Heart left ventricle (tissue), 16 donors: ENCODE measurements at regions not wholly inside any gene's neighbourhood (a gene's known extent, or its start where the extent isn't known, plus 50 kb on each side); places are given as distances from the start of the nearest gene placed in this dataset.

Experiments
- ATAC-seq, 4 donors: fragments of 200-7000 bp; cut with Tn5 transposase; one replicate each; pipeline ENCODE4 v1.9.1; 2020 to 2022; ENCODE audit warnings: moderate library complexity in 4 of 4, mild to moderate bottlenecking in 3 of 4, moderate number of reproducible peaks in 1 of 4
- DNase-seq, 5 donors: peaks; one replicate each; pipeline ENCODE4 v3.0.0-alpha.2; 2020
- H3K27ac ChIP-seq, 12 donors: fragments of 200-600 bp; sonication (generic) in 4 of 12; one replicate each; pipeline versions ENCODE4 v1.5.0 to v1.8.0; 2016 to 2022; ENCODE audit warnings: mild to moderate bottlenecking in 2 of 12
- H3K27me3 ChIP-seq, 9 donors: fragments of 200-600 bp; sonication (generic) in 2 of 9; one replicate each; pipeline versions ENCODE4 v1.5.1 to v1.8.0; 2016 to 2022; ENCODE audit warnings: mild to moderate bottlenecking in 3 of 9
- H3K36me3 ChIP-seq, 9 donors: fragments of 200-600 bp; sonication (generic) in 2 of 9; one replicate each; pipeline versions ENCODE4 v1.5.0 to v1.8.0; 2018 to 2022; ENCODE audit warnings: mild to moderate bottlenecking in 2 of 9
- H3K4me1 ChIP-seq, 12 donors: fragments of 200-600 bp; sonication (generic) in 4 of 12; one replicate each; pipeline versions ENCODE4 v1.5.0 to v1.8.0; 2016 to 2022; ENCODE audit warnings: mild to moderate bottlenecking in 3 of 12
- H3K4me3 ChIP-seq, 12 donors: fragments of 200-600 bp; sonication (generic) in 4 of 12; one replicate each; pipeline versions ENCODE4 v1.5.0 to v1.8.0; 2017 to 2022; ENCODE audit warnings: mild to moderate bottlenecking in 9 of 12, moderate library complexity in 4 of 12
- H3K9me3 ChIP-seq, 12 donors: fragments of 200-600 bp; sonication (generic) in 4 of 12; one replicate each; pipeline versions ENCODE4 v1.5.0 to v1.8.0; 2016 to 2022; ENCODE audit warnings: mild to moderate bottlenecking in 1 of 12
- CTCF ChIP-seq, 12 donors: fragments of 200-600 bp; sonication (generic) in 4 of 12; IDR thresholded peaks; one replicate each; pipeline versions ENCODE4 v1.5.0 to v1.8.0; 2018 to 2022; ENCODE audit warnings: antibody characterized with exemption in 12 of 12, mild to moderate bottlenecking in 5 of 12
- POLR2A ChIP-seq, 2 donors: fragments of 450-650 bp; IDR thresholded peaks; one replicate each; pipeline ENCODE4 v1.6.1; 2017; ENCODE audit warnings: antibody characterized with exemption in 2 of 2, mild to moderate bottlenecking in 2 of 2, moderate library complexity in 2 of 2
- WGBS, 4 donors: extraction: QIAGEN DNeasy Blood & Tissue Kit in 2 of 4; methylation state at CpG; one replicate each; pipeline versions ENCODE4 v1.1.5 to v1.1.7; 2013 to 2018; 5-methylcytosine and 5-hydroxymethylcytosine counted together
- intact Hi-C, 10 donors: fragments of 100-400 bp; cut with DNase I; formaldehyde crosslinking; loops; one replicate each; pipeline versions ENCODE4 v1.11.1 to v1.14.2; 2022
- donor health status: ischemic (EF 13 %, LVEDD 7.1; RV severe dilation, severe dysfunction).
- donor health status: healthy with polysubstance abuse.
- donor health status: DM: no; HTN: yes; CAD: no.
- donor health status: DM: no; HTN: no; CAD: no.
- donor health status: ischemic (EF 25% LVEDD 6.9; RV normal size, moderate dysfunction).
- donor health status: ischemic (EF 25% LVEDD 5.7; RV mildly dilated, moderate dysfunction).
- donor health status: healthy.
- donor health status: DM: yes; HTN: yes; CAD: no.
- donor health status: ischemic (EF 35%, LVEDD 5.7; RV mildly dilated, moderate dysfunction).
- donor health status: nonischemic (EF 11% LVEDD 7.7; RV severe dilation, severe dysfunction).
- donor health status: DM: yes; HTN: yes; CAD: no.
- donor health status: PGD.
- donor health status: ischemic (EF 29% LVEDD 5.4; RV normal size, mild dysfunction).
- donor health status: nonischemic (EF 23%, LVEDD 6.1; RV moderate dilation, normal function).

DNA sequence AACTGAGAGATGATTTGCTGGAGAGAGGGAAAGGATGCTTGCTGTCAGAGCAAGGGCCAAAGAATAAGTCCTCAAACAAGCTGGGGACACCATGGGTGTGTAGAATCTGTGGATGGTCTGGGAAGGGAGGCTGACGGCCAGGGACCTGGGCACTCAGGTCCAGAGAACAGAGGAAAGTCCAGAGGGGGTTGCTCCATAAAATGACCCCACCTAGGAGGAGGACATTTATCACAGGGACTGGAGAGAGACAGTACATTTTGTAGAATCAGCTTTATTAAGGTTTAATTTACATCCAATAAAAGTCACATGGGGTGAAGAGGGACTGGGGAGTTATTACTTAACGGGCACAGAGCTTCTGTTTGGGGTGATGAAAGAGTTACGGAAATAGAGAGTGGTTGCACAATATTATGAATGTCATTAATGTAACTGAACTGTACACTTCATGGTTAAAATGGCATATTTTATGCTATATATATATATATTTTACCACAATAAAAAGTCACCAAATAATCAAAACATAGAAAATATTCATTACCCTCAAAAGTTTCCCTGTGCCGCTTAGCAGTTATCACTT is 73.0 kb upstream of the ABCD3 start:
- intact Hi-C loops: loop anchor here in 4 of 10 donors (10.0 kb wide), 1 partner anchor 120 kb away; no protein-coding TSS in a partner anchor
- WGBS, 4 donors: 87 to 92% (median 88%) methylated on average over 4 of the region's 4 CpGs
- no peak for ATAC-seq

GRCh38 chr1:94342416-94342815 is 75.8 kb upstream of the ABCD3 start:
- intact Hi-C loops: loop anchor here in 5 of 10 donors (5.0 to 10.0 kb wide), 2 partner anchors 120 to 122 kb away; no protein-coding TSS in a partner anchor
- TF ChIP-seq POLR2A (IDR thresholded peaks at IDR 0.05): no peak
- no peak for TF ChIP-seq CTCF (IDR thresholded peaks at IDR 0.05)
- Histone ChIP-seq H3K27me3 (no peaks in the 10 kb centered on the region), H3K27ac (no peak overlapping the region), H3K9me3 (no peaks in the 10 kb centered on the region), H3K4me3 (no peak overlapping the region), H3K4me1 (no peaks in the 10 kb centered on the region), H3K36me3 (no peaks in the 10 kb centered on the region)
- 74 to 83% (median 77%) methylated on average over 3 of the region's 3 CpGs for WGBS, 4 donors
- no peak for ATAC-seq
- no peak for DNase-seq

More for the DNA sequence above, 73.0 kb upstream of the ABCD3 start:
- no peaks in the 10 kb centered on the region for H3K27me3 ChIP-seq
- H3K4me3 ChIP-seq: no peak overlapping the region
- H3K4me1 ChIP-seq: peaks cover 0 to 2% (median 0%) of the 10 kb centered on the region in 12 donors
- H3K36me3 ChIP-seq: no peaks in the 10 kb centered on the region
- H3K27ac ChIP-seq: no peak overlapping the region
- TF ChIP-seq CTCF (IDR thresholded peaks at IDR 0.05) (no peak), POLR2A (IDR thresholded peaks at IDR 0.05) (no peak)
- H3K9me3 ChIP-seq: no peaks in the 10 kb centered on the region
- no peak for DNase-seq

DNA sequence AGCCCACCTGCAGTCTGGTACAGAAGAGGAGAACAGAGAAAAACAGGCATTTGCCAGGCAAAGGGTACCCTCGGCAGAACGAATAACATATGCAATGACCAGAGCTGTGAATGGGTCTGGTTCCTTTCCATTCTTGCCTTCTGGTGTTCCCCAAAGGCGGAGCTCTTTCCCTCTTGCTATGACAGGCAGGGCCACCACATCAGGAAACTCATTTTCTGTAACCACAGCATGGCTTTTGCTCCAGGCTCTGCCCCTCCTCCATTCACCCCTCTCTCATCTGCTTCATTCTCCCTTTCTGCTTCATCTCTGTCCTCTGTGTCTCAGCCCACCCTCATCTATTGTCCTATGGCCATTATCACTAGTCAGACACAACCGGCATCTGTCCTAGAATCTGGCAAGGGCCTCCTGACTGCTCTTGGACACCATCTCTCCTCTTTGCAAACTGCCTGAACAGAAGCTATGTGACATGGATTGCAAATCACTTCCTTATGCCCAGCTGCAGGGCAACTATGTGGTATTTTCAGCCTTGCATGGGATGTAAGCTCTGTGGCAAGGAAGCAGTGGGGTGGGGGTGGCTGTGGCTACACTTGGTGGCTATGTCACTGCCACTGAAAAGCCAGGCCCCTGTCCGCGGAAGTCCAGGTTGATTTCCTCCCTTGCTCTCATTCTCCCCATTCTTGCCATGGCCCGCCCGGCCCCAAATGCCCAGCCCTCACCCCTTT is 78.8 kb upstream of the ABCD3 start:
- ATAC-seq (no peak), DNase-seq (no peak)
- Histone ChIP-seq H3K4me3 (no peak overlapping the region), H3K36me3 (no peaks in the 10 kb centered on the region), H3K27ac (no peak overlapping the region), H3K27me3 (no peaks in the 10 kb centered on the region), H3K4me1 (peaks cover 0 to 14% (median 10%) of the 10 kb centered on the region in 12 donors), H3K9me3 (no peaks in the 10 kb centered on the region)
- no peak for TF ChIP-seq POLR2A (IDR thresholded peaks at IDR 0.05)
- no peak for TF ChIP-seq CTCF (IDR thresholded peaks at IDR 0.05)
- 80 to 89% (median 84%) methylated on average over 8 of the region's 8 CpGs for WGBS, 4 donors
- intact Hi-C loops: loop anchor here in 6 of 10 donors (5.0 to 10.0 kb wide), 5 partner anchors 123 to 435 kb away; partner anchors contain the start of gene GCLM (in 1 of the 6)

GRCh38 chr1:94336991-94337390 is 81.2 kb upstream of the ABCD3 start:
- Histone ChIP-seq H3K4me3 (no peak overlapping the region), H3K9me3 (no peaks in the 10 kb centered on the region), H3K27me3 (no peaks in the 10 kb centered on the region), H3K4me1 (peaks cover 0 to 19% (median 13%) of the 10 kb centered on the region in 12 donors), H3K27ac (no peak overlapping the region), H3K36me3 (no peaks in the 10 kb centered on the region)
- DNase-seq: no peak
- TF ChIP-seq POLR2A (IDR thresholded peaks at IDR 0.05): no peak
- no peak for TF ChIP-seq CTCF (IDR thresholded peaks at IDR 0.05)
- no peak for ATAC-seq
- 91 to 96% (median 95%) methylated on average over 4 of the region's 4 CpGs for WGBS, 4 donors
- intact Hi-C loops: loop anchor here (1.0 to 10.0 kb wide), 12 partner anchors 125 to 432 kb away; partner anchors contain the start of gene GCLM (in 1 of the 10)
